SH-SY5Y (cell line): ENCODE measurements at regions not wholly inside any gene's neighbourhood (a gene's known extent, or its start where the extent isn't known, plus 50 kb on each side); places are given as distances from the start of the nearest gene placed in this dataset.

Source experiments
- GATA2 ChIP-seq: IDR thresholded peaks from 2 replicates; pipeline ENCODE4 v1.6.1; 2011; ENCODE audit warnings: mild to moderate bottlenecking, low read depth, low read length
- GATA3 ChIP-seq: IDR thresholded peaks from 2 replicates; pipeline ENCODE4 v1.6.1; 2011; ENCODE audit warnings: low read depth, mild to moderate bottlenecking, low read length, moderate library complexity

DNA sequence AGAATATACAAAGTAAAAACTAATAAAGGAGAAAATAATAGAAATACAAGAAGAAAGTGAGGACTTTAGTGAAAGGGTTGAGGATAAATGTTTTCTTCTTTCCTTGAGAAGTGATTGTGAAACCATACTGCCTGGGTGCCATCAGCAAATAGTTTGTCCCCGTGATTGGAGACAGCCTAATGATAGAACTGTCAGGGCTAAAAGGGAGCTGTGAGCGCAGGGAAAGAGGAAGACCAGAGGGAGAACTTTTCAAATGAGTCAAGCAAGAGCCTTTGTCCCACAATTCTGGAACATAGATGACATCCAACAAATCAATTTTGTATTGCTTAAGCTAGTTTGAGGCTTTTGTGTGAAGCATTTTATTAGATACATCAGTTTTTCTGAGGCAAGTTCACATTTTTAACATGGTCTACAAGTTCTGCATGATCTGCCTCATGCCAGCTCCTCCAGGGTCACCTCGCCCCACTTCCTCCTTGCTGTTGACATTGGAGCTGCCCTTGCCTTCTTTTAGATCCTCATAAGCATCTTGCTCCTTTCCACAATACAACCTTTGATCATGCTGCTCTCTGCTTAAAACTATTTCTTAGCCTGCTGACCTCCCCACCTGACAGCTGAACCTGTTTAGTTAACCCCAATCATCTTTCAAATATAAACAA, 213.4 kb upstream of the REG3G start:
- TF ChIP-seq GATA3 (no peak), GATA2 (no peak)
